ENCODE measurements at regions not wholly inside any gene's neighbourhood (a gene's known extent, or its start where the extent isn't known, plus 50 kb on each side); places are given as distances from the start of the nearest gene placed in this dataset.

DNA sequence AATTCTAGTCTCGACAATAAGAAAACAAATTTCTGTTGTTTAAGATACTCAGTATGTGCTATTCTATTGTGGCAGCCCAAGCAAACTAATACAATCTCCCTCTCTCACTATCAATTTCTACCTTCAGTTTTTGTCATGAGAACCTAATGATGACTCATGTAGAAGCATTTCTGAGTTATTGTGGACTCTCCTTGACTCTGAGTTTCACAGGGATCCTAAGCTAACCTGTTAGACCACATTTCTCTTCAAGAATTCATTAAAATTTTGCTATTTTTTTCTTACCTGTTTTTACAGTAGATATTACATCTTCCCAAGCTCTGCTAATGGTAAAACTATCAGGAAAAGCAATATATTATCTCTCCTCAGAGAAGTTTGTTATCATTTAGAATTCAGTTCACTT is 599.1 kb upstream of the TYRP1 start:
- TF ChIP-seq CTCF (IDR thresholded peaks at IDR 0.05) (no peak), POLR2A (IDR thresholded peaks at IDR 0.05) (no peak), EP300 (IDR thresholded peaks at IDR 0.05; ENCODE audit: low read depth) (no peak)

Measured in transverse colon (tissue), 3 donors.